Bronchial epithelial cell (primary cell): ENCODE measurements at regions not wholly inside any gene's neighbourhood (a gene's known extent, or its start where the extent isn't known, plus 50 kb on each side); places are given as distances from the start of the nearest gene placed in this dataset.

ENCODE experiments used
- DNase-seq: peaks from one replicate; pipeline ENCODE4 v3.0.0-alpha.2; 2010; ENCODE audit warnings: low read depth
- FAIRE-seq: peaks from 2 replicates; lab custom pipeline; 2011; peaks lifted over from hg19 to GRCh38; lab: Jason Lieb, UNC
- H3K27me3 ChIP-seq: 2 replicates; pipeline ENCODE4 v1.5.1; 2011; ENCODE audit warnings: low read length; ENCODE audit not compliant: control insufficient read depth, insufficient read depth
- H3K36me3 ChIP-seq: 2 replicates; pipeline ENCODE4 v1.5.1; 2011; ENCODE audit warnings: low read length; ENCODE audit not compliant: control insufficient read depth, insufficient read depth
- H3K4me3 ChIP-seq: 2 replicates; pipeline ENCODE4 v1.5.1; 2011; ENCODE audit warnings: mild to moderate bottlenecking, low read depth, low read length, control low read depth
- CTCF ChIP-seq: IDR thresholded peaks from 2 replicates; pipeline ENCODE4 v1.5.1; 2011; ENCODE audit warnings: mild to moderate bottlenecking, moderate library complexity, low read length, control low read depth, inconsistent platforms; ENCODE audit not compliant: insufficient read depth, severe bottlenecking

- H3K27me3 ChIP-seq = no peaks in the 10 kb centered on the region
- no peaks in the 10 kb centered on the region for H3K36me3 ChIP-seq
- FAIRE-seq (no peak), DNase-seq (no peak)
- no peak overlapping the region for H3K4me3 ChIP-seq
- no peak for TF ChIP-seq CTCF
Observed at GRCh38 chr4:159021597-159022385, 81.1 kb upstream of the RAPGEF2 start.

GRCh38 chr4:159023741-159024140, 79.1 kb upstream of the RAPGEF2 start:
- DNase-seq (no peak), FAIRE-seq (no peak)
- no peaks in the 10 kb centered on the region for H3K27me3 ChIP-seq
- no peak overlapping the region for H3K4me3 ChIP-seq
- H3K36me3 ChIP-seq = no peaks in the 10 kb centered on the region
- TF ChIP-seq CTCF = no peak

- TF ChIP-seq CTCF = no peak
- Histone ChIP-seq H3K36me3 (no peaks in the 10 kb centered on the region), H3K27me3 (no peaks in the 10 kb centered on the region), H3K4me3 (no peak overlapping the region)
- no peak for FAIRE-seq
- no peak for DNase-seq
Observed at GRCh38 chr4:159024266-159024665, 78.6 kb upstream of the RAPGEF2 start.

- no peaks in the 10 kb centered on the region for H3K36me3 ChIP-seq
- H3K27me3 ChIP-seq = no peaks in the 10 kb centered on the region
- H3K4me3 ChIP-seq = no peak overlapping the region
- FAIRE-seq (no peak), DNase-seq (no peak)
- no peak for TF ChIP-seq CTCF
Observed at GRCh38 chr4:159024828-159025227, 78.1 kb upstream of the RAPGEF2 start.

GRCh38 chr4:159026329-159026728, 76.5 kb upstream of the RAPGEF2 start:
- DNase-seq (no peak), FAIRE-seq (no peak)
- Histone ChIP-seq H3K27me3 (no peaks in the 10 kb centered on the region), H3K36me3 (no peaks in the 10 kb centered on the region), H3K4me3 (no peak overlapping the region)
- TF ChIP-seq CTCF = no peak

GRCh38 chr4:159027535-159027934, 75.3 kb upstream of the RAPGEF2 start:
- TF ChIP-seq CTCF = no peak
- peak; percentile 33 for DNase-seq
- H3K36me3 ChIP-seq = no peaks in the 10 kb centered on the region
- no peak for FAIRE-seq
- H3K27me3 ChIP-seq = no peaks in the 10 kb centered on the region
- no peak overlapping the region for H3K4me3 ChIP-seq
